ENCODE measurements at regions not wholly inside any gene's neighbourhood (a gene's known extent, or its start where the extent isn't known, plus 50 kb on each side); places are given as distances from the start of the nearest gene placed in this dataset.

DNA sequence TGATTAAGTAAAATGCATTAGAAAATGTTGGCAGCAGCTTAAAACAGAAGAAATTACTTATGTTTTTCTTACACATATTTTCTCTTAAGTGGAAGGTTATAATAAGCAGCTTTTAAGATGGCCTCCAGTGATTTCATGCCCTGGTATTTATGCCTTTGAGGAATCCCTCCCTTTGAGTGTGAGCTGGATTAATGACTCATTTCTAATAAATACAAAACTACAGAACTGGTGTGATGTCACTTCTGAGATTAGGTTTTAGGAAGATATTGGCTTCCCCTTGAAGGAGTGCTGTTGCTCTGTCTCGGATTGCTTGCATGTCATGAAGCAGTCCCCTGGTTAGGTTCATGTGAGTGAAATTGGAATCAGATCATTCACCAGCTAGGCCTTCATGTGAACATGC lies 143.2 kb upstream of the EPHA7 start:
- Histone ChIP-seq H3K4me3 (ENCODE audit: low read depth, low read length) (no peak overlapping the region), H3K9ac (no peak overlapping the region), H3K4me2 (ENCODE audit: low read length) (no peak overlapping the region), H3K9me3 (ENCODE audit: control insufficient read depth, low read length) (no peaks in the 10 kb centered on the region), H2AFZ (no peak overlapping the region), H3K79me2 (no peaks in the 10 kb centered on the region), H3K27me3 (ENCODE audit: control insufficient read depth, insufficient read depth, low read length) (no peaks in the 10 kb centered on the region), H3K36me3 (ENCODE audit: control insufficient read depth, insufficient read depth, low read length) (no peaks in the 10 kb centered on the region), H3K27ac (no peak overlapping the region), H3K4me1 (no peaks in the 10 kb centered on the region)
- TF ChIP-seq, protein P1, sequence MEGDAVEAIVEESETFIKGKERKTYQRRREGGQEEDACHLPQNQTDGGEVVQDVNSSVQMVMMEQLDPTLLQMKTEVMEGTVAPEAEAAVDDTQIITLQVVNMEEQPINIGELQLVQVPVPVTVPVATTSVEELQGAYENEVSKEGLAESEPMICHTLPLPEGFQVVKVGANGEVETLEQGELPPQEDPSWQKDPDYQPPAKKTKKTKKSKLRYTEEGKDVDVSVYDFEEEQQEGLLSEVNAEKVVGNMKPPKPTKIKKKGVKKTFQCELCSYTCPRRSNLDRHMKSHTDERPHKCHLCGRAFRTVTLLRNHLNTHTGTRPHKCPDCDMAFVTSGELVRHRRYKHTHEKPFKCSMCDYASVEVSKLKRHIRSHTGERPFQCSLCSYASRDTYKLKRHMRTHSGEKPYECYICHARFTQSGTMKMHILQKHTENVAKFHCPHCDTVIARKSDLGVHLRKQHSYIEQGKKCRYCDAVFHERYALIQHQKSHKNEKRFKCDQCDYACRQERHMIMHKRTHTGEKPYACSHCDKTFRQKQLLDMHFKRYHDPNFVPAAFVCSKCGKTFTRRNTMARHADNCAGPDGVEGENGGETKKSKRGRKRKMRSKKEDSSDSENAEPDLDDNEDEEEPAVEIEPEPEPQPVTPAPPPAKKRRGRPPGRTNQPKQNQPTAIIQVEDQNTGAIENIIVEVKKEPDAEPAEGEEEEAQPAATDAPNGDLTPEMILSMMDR (IDR thresholded peaks at IDR 0.05), result no peak

DNA sequence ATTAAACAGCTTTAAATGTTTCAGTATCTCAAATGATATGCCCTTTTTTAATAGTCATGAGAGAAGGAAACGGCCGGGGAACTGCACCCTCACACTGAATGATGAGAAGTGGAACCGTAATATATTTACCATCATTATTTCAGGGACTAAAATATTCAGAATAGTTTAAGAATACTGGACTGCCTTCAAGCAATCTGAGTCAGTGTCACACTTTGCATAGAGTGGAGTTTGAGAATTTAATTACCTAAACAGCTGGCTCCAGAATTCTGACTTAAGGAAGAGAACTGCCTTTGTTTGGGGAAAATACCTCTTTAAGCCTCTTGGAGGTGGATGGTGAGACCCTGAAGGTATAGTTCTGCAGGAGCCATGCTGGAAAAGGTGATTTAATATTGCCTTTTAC lies 135.9 kb upstream of the EPHA7 start:
- TF ChIP-seq, protein P1 (IDR thresholded peaks at IDR 0.05), result no peak
- no peak overlapping the region for H2AFZ ChIP-seq
- no peak overlapping the region for H3K27ac ChIP-seq
- H3K9me3 ChIP-seq (ENCODE audit: control insufficient read depth, low read length), result no peaks in the 10 kb centered on the region
- no peaks in the 10 kb centered on the region for H3K4me1 ChIP-seq
- no peaks in the 10 kb centered on the region for H3K36me3 ChIP-seq (ENCODE audit: control insufficient read depth, insufficient read depth, low read length)
- H3K4me3 ChIP-seq (ENCODE audit: low read depth, low read length), result no peak overlapping the region
- H3K9ac ChIP-seq, result no peak overlapping the region
- H3K79me2 ChIP-seq, result no peaks in the 10 kb centered on the region
- no peak overlapping the region for H3K4me2 ChIP-seq (ENCODE audit: low read length)
- no peaks in the 10 kb centered on the region for H3K27me3 ChIP-seq (ENCODE audit: control insufficient read depth, insufficient read depth, low read length)

DNA sequence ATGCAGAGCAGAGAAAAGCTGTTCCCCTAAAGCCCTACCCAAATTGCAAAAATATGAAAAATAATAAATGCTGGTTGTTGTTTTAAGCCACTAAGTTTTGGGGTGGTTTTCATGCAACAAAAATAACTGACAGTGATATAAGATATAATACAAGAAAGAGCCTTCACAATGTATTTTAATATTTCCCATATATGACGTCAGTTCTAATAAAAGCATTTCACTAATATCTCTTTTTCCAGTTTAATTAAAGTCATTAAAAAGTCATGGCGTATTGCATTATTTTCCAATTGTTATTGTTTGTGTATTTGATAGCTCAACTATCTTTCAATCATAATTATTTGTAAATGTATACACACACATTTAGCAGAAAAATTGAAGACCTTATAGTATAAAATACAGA lies 134.7 kb upstream of the EPHA7 start:
- no peaks in the 10 kb centered on the region for H3K9me3 ChIP-seq (ENCODE audit: control insufficient read depth, low read length)
- TF ChIP-seq, protein P1 (IDR thresholded peaks at IDR 0.05), result no peak
- H3K9ac ChIP-seq, result no peak overlapping the region
- no peaks in the 10 kb centered on the region for H3K27me3 ChIP-seq (ENCODE audit: control insufficient read depth, insufficient read depth, low read length)
- no peak overlapping the region for H3K27ac ChIP-seq
- no peaks in the 10 kb centered on the region for H3K4me1 ChIP-seq
- H3K4me2 ChIP-seq (ENCODE audit: low read length), result no peak overlapping the region
- H3K36me3 ChIP-seq (ENCODE audit: control insufficient read depth, insufficient read depth, low read length), result no peaks in the 10 kb centered on the region
- H3K4me3 ChIP-seq (ENCODE audit: low read depth, low read length), result no peak overlapping the region
- no peaks in the 10 kb centered on the region for H3K79me2 ChIP-seq
- no peak overlapping the region for H2AFZ ChIP-seq

DNA sequence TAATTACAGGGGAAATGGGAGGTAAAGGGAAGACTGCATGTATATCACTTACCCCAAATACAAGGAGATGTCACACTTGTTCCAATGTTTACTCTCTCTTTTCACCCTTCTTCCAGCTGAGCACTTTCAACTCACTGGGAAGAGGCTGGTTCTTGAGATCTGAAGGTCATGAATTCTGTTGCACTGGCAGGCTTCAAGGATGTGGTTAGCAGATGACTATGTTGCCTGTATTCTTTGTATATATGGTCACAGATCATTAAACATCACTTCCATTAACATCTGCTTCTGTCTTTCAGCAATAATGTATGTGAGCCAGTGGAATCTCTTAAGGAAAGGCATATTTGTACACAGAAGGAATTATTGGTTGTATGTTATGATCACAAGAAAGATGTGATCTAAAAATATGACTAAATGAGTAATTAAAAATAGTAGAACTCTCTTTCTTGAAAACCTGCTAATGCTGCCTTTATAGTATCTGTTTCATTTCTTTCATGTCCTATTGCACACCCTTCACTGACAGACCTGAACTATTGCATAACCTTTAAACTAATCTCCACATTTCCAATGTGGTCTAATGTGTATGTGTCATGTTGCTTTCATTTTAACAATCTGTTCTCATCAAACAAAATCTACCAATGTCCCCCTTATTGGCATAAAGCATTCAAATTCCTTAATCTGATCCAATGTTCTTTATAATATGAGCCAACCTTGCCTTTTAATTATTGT lies 131.4 kb upstream of the EPHA7 start:
- no peaks in the 10 kb centered on the region for H3K27me3 ChIP-seq (ENCODE audit: control insufficient read depth, insufficient read depth, low read length)
- H3K4me1 ChIP-seq, result no peaks in the 10 kb centered on the region
- TF ChIP-seq, protein P1 (IDR thresholded peaks at IDR 0.05), result no peak
- no peaks in the 10 kb centered on the region for H3K9me3 ChIP-seq (ENCODE audit: control insufficient read depth, low read length)
- no peaks in the 10 kb centered on the region for H3K36me3 ChIP-seq (ENCODE audit: control insufficient read depth, insufficient read depth, low read length)
- no peak overlapping the region for H3K4me3 ChIP-seq (ENCODE audit: low read depth, low read length)
- no peak overlapping the region for H3K4me2 ChIP-seq (ENCODE audit: low read length)
- H2AFZ ChIP-seq, result no peak overlapping the region
- no peak overlapping the region for H3K9ac ChIP-seq
- H3K79me2 ChIP-seq, result no peaks in the 10 kb centered on the region
- no peak overlapping the region for H3K27ac ChIP-seq

DNA sequence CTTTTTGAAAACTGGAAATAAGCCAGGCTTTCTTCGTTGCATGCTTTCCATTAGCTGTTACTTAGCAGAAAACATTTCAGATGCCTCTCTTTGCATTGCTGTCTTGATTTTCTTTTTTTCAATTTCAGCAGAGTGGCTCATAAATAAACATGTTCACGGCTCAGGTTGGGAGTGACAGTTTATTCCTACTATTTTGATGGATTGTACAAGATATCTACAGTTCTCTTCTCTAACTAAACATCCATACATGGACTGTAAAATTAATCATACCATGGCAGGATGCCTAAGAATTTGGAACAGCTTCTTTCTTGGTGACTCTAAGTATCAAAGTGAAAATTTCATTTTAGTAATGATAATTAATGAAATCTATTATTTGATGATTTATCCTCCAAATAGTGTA lies 130.5 kb upstream of the EPHA7 start:
- Histone ChIP-seq H3K4me2 (ENCODE audit: low read length) (no peak overlapping the region), H3K27ac (no peak overlapping the region), H2AFZ (no peak overlapping the region), H3K27me3 (ENCODE audit: control insufficient read depth, insufficient read depth, low read length) (no peaks in the 10 kb centered on the region), H3K4me3 (ENCODE audit: low read depth, low read length) (no peak overlapping the region), H3K36me3 (ENCODE audit: control insufficient read depth, insufficient read depth, low read length) (no peaks in the 10 kb centered on the region), H3K9ac (no peak overlapping the region), H3K4me1 (no peaks in the 10 kb centered on the region), H3K9me3 (ENCODE audit: control insufficient read depth, low read length) (no peaks in the 10 kb centered on the region), H3K79me2 (no peaks in the 10 kb centered on the region)
- TF ChIP-seq, protein P1 (IDR thresholded peaks at IDR 0.05), result no peak
